Superior temporal gyrus (tissue), 1 donor: ENCODE measurements at regions not wholly inside any gene's neighbourhood (a gene's known extent, or its start where the extent isn't known, plus 50 kb on each side); places are given as distances from the start of the nearest gene placed in this dataset.

Experiments used
- DNase-seq: peaks from one replicate; pipeline ENCODE4 v3.0.0-alpha.2; 2016; ENCODE audit errors: extremely low spot score

DNA sequence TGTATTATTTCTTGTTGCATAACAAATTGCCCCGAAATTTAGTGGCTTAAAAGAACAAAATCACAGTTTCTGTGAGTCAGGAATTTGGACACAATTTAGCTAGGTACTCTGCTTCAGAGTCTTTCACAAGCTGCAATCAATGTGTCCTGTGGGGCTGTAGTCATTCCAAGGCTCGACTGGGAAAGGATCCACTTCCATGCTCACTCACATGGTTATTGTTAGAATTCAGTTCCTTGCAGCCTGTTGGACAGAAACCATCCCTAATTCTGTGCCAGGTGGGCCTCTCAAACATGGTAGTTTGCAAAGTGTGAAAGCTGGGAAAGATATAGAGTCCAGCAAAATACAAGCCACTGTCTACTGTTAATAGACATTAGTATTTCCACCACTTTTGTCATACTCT is 59.7 kb upstream of the ARID2 start:
- DNase-seq: no peak

DNA sequence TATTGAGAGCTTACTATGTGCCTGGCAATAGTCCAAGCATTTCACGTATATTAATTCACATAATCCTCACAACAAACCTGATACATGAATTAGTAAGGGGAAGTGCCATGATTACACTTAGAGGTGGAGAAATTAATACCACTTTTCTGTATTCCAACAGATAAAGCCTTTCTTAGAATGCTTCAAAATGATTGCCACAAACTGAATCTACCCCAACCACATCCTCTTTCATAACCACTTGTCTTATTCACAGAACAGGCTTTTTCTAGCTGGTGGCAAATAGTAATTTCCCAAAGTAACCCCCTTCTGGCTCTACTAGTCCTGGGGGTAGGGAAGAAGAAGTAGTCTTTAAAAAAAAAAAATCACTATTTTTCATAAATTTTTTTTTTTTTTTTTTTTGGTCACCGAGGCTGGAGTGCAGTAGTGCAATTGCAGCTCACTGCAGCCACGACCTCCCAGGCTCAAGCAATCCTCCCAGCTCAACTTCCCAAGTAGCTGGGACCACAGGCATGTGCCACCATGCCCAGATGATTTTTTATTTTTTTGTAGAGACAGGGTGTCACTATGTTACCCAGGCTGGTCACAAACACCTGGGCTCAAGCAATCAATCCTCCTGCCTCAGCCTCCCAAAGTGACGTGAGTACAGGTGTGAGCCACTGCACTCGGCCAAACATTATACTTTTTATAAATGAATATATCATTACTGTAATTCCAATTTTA is 59.0 kb upstream of the ARID2 start:
- no peak for DNase-seq

DNA sequence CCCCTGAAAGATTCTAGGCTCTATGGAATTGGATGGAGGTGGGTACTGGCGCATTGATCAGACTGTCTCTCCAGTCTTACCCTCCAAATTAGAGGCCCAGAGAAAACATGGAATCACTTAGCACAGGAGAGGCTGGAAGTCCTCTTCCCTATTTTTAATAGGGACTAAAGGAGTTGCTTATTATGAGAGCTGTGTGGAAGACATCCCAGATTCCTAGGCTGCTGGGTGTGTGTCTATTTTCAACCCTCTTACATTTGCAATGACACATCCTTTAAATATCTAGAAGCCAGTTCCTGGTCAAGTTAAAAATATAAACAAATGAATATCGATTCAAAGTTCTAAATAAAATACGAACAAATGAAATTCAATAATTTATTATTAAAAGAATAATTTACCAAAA is 58.3 kb upstream of the ARID2 start:
- DNase-seq: no peak

DNA sequence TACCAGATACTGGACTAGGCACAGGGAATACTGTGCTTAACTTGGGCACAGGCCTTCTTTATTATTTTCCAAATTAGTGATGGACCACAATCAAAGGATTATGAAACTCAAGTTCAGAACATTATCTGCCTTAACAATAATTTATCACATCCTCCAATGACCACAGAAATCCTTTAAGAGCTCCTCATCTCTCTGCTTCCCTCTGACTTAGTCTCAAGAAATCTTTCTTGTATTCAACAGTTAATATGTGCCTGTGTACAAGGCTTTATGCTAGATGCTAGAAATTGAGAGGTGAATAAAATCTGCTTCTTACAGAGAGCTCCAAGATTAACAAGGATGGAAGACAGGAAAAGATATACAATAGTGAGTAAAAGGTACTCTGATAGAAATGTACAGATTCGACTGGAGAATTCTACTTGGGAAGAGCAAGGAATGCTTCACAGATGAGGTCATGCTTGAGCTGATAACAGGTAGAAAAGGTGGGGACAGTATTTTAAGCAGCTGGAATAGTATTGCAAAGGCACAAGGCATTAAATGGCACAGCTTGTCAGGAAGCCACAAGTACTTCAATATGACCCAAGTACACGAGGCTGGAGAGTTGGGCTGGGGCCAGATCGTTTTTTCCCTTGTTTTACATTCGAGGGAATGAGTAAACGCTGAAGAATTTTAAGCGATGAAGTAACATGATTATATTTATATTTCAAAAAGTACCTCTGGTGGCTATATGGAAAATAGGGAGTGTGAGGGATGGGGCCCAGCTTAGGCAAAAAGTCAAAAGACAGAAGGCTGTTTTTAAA is 55.1 kb upstream of the ARID2 start:
- no peak for DNase-seq

DNA sequence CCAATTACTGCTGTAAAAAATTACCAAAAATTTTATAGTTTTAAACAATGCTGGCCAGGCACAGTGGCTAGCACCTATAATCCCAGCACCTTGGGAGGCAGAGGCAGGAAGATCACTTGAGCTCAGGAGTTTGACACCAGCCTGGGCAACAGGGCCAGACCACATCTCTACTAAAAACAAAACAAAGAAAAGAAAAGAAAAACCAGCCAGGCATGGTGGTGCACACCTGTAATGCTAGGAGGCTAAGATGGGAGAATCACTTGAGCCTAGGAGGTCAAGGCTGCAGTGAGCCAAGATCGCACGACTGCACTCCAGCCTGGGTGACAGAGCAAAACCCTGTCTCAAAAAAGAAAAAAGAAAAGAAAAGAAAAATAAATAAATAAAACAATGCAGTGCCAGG is 54.0 kb upstream of the ARID2 start:
- DNase-seq: no peak
